NT2/D1 (cell line): ENCODE measurements at regions not wholly inside any gene's neighbourhood (a gene's known extent, or its start where the extent isn't known, plus 50 kb on each side); places are given as distances from the start of the nearest gene placed in this dataset.

Experiments
- DNase-seq: peaks from one replicate; pipeline ENCODE4 v3.0.0-alpha.2; 2011; ENCODE audit warnings: low read depth, low spot score
- H3K27me3 ChIP-seq: 2 replicates; pipeline ENCODE4 v1.6.0; 2011; ENCODE audit warnings: mild to moderate bottlenecking; ENCODE audit not compliant: insufficient read length, insufficient read depth
- H3K36me3 ChIP-seq: 2 replicates; pipeline ENCODE4 v1.6.1; 2011; ENCODE audit warnings: mild to moderate bottlenecking, low read length, mixed read lengths; ENCODE audit not compliant: insufficient read depth, insufficient read length
- H3K4me1 ChIP-seq: 2 replicates; pipeline ENCODE4 v1.5.1; 2011; ENCODE audit not compliant: insufficient read depth, insufficient read length
- H3K4me3 ChIP-seq: 2 replicates; pipeline ENCODE4 v1.5.1; 2011; ENCODE audit warnings: low read depth; ENCODE audit not compliant: insufficient read length
- H3K9ac ChIP-seq: 2 replicates; pipeline ENCODE4 v1.6.0; 2011; ENCODE audit warnings: low read depth; ENCODE audit not compliant: insufficient read length
- H3K9me3 ChIP-seq: 2 replicates; pipeline ENCODE4 v1.5.1; 2011; ENCODE audit warnings: mild to moderate bottlenecking, low read length; ENCODE audit not compliant: insufficient read depth
- SUZ12 ChIP-seq: IDR thresholded peaks from 2 replicates; pipeline ENCODE4 v1.6.1; 2011; ENCODE audit not compliant: insufficient read length, insufficient read depth; ENCODE audit errors: extremely low read depth
- YY1 ChIP-seq: IDR thresholded peaks from 2 replicates; pipeline ENCODE4 v1.6.1; 2011; ENCODE audit not compliant: insufficient read length, insufficient read depth
- ZNF274 ChIP-seq: IDR thresholded peaks from 2 replicates; pipeline ENCODE4 v1.6.1; 2011; ENCODE audit warnings: mild to moderate bottlenecking, low read depth, low read length

- Histone ChIP-seq H3K36me3 (no peaks in the 10 kb centered on the region), H3K4me3 (no peak overlapping the region), H3K4me1 (no peaks in the 10 kb centered on the region), H3K27me3 (no peaks in the 10 kb centered on the region), H3K9me3 (no peaks in the 10 kb centered on the region), H3K9ac (no peak overlapping the region)
- no peak for DNase-seq
- TF ChIP-seq YY1 (no peak), ZNF274 (no peak), SUZ12 (no peak)
Measured at GRCh38 chr12:105854071-105854470, 284.7 kb downstream of the NUAK1 start.

DNA sequence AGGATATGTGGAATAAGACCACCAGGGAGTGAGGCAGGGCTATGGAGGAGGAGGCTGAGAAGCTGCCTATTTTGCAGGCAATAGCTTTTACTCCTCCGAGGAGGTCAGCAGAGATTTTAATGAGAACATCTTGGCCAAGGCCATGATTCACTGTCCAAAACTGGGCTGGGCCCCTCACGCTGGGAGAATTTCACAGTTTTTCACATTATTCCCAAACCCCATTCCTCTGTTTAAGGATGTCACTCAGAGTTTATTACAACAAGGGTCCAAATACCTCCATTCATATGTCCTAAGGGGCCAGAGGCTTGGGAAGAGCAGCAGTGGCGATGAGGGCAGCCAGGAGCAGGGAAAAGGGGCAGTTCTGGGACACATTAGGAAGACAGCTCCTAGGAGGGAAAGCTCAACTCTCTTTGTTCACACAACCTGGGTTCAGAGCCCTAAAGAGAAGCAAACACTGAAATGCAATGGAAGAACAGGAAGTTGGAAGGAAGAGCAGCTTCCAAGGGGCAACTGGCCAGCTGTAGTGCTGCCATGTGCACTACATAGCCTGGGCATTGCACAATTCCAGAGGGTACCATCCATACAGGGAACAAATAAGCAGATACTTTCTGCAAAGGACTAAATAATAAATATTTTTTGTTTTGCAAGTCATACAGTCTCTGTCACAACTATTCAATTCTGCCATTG lies 283.2 kb downstream of the NUAK1 start:
- Histone ChIP-seq H3K4me3 (no peak overlapping the region), H3K9ac (no peak overlapping the region), H3K27me3 (no peaks in the 10 kb centered on the region), H3K9me3 (no peaks in the 10 kb centered on the region), H3K4me1 (no peaks in the 10 kb centered on the region), H3K36me3 (no peaks in the 10 kb centered on the region)
- no peak for TF ChIP-seq YY1
- no peak for TF ChIP-seq SUZ12
- TF ChIP-seq ZNF274: no peak
- DNase-seq: no peak

DNA sequence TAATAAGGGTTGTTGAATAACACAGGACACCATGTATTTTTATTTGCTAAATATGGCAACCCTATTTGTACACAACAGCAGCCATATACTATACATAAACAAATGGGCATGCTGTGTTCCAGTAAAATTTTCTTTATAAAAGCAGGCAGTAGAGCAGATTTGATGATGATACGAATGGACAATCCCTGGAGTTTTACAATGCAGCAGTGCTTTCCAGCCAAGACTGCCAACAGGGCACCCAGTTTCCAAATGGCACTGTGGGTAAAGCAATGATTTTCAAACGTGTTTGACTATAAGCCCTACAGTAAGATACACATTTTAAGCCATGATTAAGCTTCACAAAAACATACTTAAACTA lies 282.7 kb downstream of the NUAK1 start:
- H3K36me3 ChIP-seq: no peaks in the 10 kb centered on the region
- no peaks in the 10 kb centered on the region for H3K4me1 ChIP-seq
- no peak for DNase-seq
- no peak overlapping the region for H3K4me3 ChIP-seq
- H3K9ac ChIP-seq: no peak overlapping the region
- H3K9me3 ChIP-seq: no peaks in the 10 kb centered on the region
- no peaks in the 10 kb centered on the region for H3K27me3 ChIP-seq
- no peak for TF ChIP-seq YY1
- TF ChIP-seq SUZ12: no peak

DNA sequence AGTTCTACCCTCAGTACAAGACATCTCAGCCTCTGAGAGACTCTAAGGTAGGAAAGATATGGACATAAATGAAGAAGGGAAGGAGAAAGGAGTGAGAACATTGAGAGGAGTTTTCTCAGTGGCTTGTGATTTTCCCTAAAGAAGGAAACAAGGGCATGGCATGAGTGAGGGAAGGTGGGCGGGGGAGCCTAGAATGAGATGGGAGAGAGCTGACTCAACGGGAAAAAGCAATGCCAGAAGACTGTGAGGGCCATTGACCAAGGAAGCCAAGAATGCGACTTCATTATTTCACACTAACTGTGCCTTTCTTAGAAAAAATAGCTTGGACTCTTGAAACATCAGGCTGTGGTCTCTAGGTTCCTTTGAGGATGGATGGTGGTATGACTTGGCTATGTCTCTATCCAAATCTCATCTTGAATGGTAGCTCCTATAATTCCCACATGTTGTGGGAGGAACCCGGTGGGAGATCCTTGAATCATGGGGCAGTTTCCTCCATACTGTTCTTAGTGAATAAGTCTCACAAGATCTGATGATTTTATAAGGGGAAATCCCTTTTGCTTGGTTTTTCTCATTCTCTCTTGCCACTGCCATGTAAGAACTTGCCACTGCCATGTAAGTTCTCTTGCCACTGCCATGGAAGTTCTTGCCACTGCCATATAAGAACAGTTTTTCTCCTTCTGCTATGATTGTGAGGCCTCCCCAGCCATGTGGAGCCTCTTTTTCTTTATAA lies 279.6 kb downstream of the NUAK1 start:
- no peak overlapping the region for H3K4me3 ChIP-seq
- no peaks in the 10 kb centered on the region for H3K27me3 ChIP-seq
- H3K9me3 ChIP-seq: no peaks in the 10 kb centered on the region
- no peak for TF ChIP-seq ZNF274
- TF ChIP-seq YY1: no peak
- TF ChIP-seq SUZ12: no peak
- no peak overlapping the region for H3K9ac ChIP-seq
- DNase-seq: no peak
- no peaks in the 10 kb centered on the region for H3K36me3 ChIP-seq
- no peaks in the 10 kb centered on the region for H3K4me1 ChIP-seq

DNA sequence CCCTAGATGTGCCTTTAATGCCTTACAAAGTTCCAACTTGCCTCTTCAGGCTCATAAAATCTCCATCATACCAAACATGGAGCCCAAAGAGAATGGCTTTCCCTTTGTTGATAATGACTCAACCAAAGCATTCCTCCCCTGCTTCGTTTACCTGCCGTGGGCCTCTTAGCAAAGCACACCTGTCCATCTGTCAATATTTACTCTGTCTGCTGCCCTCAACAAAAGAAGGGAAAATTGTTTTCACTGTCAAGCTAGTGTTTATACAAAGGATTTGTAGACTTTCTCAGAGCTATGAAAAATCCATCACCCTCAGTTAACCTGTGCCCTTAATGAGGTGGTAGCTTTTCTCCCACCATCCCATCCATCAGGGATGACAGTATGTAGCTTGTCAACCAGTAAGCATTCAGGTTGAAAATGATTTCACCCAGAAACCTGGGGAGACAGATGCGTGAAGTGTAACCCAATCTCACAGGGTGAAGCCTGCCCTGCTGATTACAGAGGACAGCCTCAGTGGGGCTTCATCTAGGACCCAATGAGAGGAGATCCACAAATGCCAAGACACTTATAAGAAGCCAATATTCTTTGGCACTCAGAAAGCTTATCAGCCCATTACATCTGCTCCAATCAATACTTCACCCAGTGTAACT lies 278.1 kb downstream of the NUAK1 start:
- DNase-seq: no peak
- no peaks in the 10 kb centered on the region for H3K27me3 ChIP-seq
- H3K9me3 ChIP-seq: no peaks in the 10 kb centered on the region
- no peak for TF ChIP-seq ZNF274
- TF ChIP-seq SUZ12: no peak
- TF ChIP-seq YY1: no peak
- H3K4me3 ChIP-seq: no peak overlapping the region
- no peak overlapping the region for H3K9ac ChIP-seq
- H3K36me3 ChIP-seq: no peaks in the 10 kb centered on the region
- H3K4me1 ChIP-seq: no peaks in the 10 kb centered on the region

GRCh38 chr12:105861227-105861626 lies 277.5 kb downstream of the NUAK1 start:
- Histone ChIP-seq H3K4me3 (no peak overlapping the region), H3K27me3 (no peaks in the 10 kb centered on the region), H3K4me1 (no peaks in the 10 kb centered on the region), H3K9me3 (no peaks in the 10 kb centered on the region), H3K36me3 (no peaks in the 10 kb centered on the region), H3K9ac (no peak overlapping the region)
- DNase-seq: peak; percentile 47
- TF ChIP-seq YY1: no peak
- no peak for TF ChIP-seq SUZ12
- TF ChIP-seq ZNF274: no peak

- Histone ChIP-seq H3K4me3 (no peak overlapping the region), H3K9me3 (no peaks in the 10 kb centered on the region), H3K4me1 (no peaks in the 10 kb centered on the region), H3K27me3 (no peaks in the 10 kb centered on the region), H3K36me3 (no peaks in the 10 kb centered on the region), H3K9ac (no peak overlapping the region)
- DNase-seq: no peak
- TF ChIP-seq SUZ12 (no peak), YY1 (no peak), ZNF274 (no peak)
Measured at GRCh38 chr12:105862163-105862821, 276.5 kb downstream of the NUAK1 start.
